ENCODE measurements at regions not wholly inside any gene's neighbourhood (a gene's known extent, or its start where the extent isn't known, plus 50 kb on each side); places are given as distances from the start of the nearest gene placed in this dataset.

DNA sequence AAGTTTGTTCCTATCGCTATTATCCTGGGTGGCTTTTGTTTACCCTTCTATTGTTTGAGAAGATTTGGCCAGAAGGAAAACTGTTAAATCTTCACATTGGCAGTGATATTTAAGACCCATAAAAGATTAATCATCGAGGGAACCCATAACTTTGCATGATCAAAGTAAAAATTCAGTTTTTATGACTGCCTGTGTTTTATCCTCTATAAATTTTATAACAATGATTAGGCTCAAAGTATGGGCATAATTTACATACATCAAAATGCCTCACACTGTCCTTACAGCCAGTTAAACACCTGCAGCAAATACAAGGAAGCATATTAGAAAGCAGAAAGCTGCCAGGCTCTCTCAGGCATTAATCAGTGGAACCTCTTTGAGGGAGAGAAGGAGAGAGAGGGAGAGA is 289.1 kb downstream of the ICOS start:
- TF ChIP-seq, protein P1, sequence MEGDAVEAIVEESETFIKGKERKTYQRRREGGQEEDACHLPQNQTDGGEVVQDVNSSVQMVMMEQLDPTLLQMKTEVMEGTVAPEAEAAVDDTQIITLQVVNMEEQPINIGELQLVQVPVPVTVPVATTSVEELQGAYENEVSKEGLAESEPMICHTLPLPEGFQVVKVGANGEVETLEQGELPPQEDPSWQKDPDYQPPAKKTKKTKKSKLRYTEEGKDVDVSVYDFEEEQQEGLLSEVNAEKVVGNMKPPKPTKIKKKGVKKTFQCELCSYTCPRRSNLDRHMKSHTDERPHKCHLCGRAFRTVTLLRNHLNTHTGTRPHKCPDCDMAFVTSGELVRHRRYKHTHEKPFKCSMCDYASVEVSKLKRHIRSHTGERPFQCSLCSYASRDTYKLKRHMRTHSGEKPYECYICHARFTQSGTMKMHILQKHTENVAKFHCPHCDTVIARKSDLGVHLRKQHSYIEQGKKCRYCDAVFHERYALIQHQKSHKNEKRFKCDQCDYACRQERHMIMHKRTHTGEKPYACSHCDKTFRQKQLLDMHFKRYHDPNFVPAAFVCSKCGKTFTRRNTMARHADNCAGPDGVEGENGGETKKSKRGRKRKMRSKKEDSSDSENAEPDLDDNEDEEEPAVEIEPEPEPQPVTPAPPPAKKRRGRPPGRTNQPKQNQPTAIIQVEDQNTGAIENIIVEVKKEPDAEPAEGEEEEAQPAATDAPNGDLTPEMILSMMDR (conservative IDR thresholded peaks at IDR 0.05; ENCODE audit: low read length): no peak
- TF ChIP-seq EZH2phosphoT487 (IDR thresholded peaks at IDR 0.05; ENCODE audit: borderline replicate concordance): no peak
